ENCODE measurements at regions not wholly inside any gene's neighbourhood (a gene's known extent, or its start where the extent isn't known, plus 50 kb on each side); places are given as distances from the start of the nearest gene placed in this dataset.

GRCh38 chr15:88707771-88708654, 69.2 kb downstream of the ISG20 start:
- TF ChIP-seq CTCF (IDR thresholded peaks at IDR 0.05) (no peak), POLR2A (IDR thresholded peaks at IDR 0.05) (no peak)
